HG03039 (cell line): ENCODE measurements at regions not wholly inside any gene's neighbourhood (a gene's known extent, or its start where the extent isn't known, plus 50 kb on each side); places are given as distances from the start of the nearest gene placed in this dataset.

Source experiments
- ATAC-seq: cut with Tn5 transposase; IDR thresholded peaks from one replicate; pipeline ENCODE4 v1.9.1; 2021; ENCODE audit warnings: mild to moderate bottlenecking, moderate library complexity; ENCODE audit not compliant: unreplicated experiment

DNA sequence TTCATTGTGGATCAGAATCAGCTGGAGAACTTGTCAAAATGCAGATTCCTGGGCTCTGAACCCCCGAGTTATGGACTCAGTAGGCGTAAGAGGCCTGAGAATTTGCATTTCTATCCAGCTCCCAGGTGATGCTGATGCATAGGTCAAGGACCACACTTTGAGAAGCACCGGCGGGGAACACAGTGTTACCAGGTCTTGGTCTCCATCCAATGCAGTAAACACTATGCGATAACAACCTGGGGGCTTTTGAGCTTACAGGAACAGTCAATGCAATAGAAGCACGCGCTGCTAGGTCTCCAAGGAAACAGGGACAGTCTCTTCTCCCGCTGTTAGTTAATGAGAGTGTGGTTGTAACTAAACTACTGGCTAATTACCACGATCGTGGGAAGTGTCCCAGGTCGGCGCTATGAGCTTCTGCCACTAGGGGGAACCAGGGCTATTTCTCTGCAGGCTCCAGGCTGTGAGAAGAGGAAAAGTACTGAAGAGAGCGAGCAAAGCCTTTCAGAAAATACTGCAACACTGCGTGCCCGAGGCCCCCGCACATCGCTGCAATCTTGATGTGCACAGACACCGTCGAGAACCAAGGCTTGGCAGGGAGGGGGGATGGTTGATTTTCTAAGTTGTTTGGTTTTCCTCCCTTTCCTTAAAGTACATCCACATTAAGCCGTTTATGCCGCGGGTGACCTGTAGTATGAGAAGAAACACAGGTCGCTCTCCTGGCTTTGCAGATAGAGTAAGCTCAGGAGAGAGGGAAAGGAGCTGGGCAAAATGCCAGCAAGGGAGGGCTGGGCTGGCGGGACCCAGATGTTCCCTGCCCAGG is 52.0 kb upstream of the KCNA1 start:
- ATAC-seq, result no peak

DNA sequence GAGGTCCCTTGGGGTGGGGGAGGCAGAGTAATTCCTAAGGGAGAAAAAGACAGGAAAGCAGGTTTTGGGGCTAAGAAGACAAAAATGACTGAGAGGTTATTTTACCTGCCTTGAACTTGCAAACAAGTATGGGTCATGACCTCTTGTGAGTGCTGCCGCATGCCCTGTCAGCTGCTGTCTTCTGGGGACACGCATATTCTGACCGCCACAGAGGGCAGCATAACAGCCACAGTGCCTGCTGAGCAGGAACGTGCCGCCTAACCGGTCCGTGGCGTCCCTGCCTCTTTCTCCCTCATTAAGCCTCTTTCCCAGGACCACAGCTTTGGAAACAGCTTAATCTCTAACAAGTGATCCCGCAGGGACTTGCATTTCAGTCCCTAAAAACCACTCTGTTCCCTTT is 51.3 kb upstream of the KCNA1 start:
- no peak for ATAC-seq

DNA sequence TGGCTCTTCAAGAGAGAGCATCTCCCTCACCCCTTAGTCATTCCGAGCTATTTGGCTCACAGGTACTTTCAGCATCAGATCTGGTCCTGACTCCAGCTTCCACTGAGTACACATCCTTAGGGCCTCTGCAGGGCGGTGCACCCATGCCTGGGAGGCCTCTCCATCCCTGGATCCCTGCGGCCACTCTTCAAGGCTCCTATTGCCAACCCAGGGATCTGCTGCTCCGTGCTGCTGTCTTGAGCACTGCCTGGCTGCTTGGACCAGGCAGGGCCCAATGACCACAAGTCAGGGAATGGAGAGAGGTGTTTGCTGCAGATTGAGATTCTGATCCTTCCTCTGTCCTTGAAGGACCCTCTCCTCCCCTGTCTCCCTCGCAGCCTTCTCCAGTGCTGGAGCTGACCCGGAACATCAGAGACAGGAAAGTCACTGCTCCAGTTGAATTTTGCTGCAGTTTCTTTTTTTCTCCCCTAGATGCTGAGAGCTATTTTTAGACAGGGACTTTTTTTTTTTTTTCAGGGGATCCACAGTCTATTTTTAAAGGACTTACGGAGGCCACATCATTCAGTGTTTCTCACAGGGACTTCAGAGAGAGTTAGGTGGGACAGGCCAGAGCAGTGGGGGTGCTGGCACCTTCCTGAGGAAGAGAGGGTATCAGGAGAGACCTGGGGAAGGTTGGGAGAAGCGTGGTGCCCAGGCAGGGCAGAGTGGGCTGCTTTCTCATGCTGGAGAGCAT is 50.1 kb upstream of the KCNA1 start:
- no peak for ATAC-seq
